Fibroblast of skin of left biceps (primary cell): ENCODE measurements at regions not wholly inside any gene's neighbourhood (a gene's known extent, or its start where the extent isn't known, plus 50 kb on each side); places are given as distances from the start of the nearest gene placed in this dataset.

Experiments
- DNase-seq, 2 experiments: peaks; one replicate each; pipeline ENCODE4 v3.0.0-alpha.2; 2013; ENCODE audit warnings: low read depth in 2 of 2

- DNase-seq, result no peak
Measured at GRCh38 chr11:95515371-95515770, 274.2 kb downstream of the FAM76B start.

GRCh38 chr11:95514416-95515110 is 275.0 kb downstream of the FAM76B start:
- DNase-seq, result no peak

GRCh38 chr11:95512682-95513081 is 276.9 kb downstream of the FAM76B start:
- DNase-seq, result peak; percentile 84

- peak; percentile 82 to 87 for DNase-seq
Measured at GRCh38 chr11:95512177-95512576, 277.4 kb downstream of the FAM76B start.

- no peak for DNase-seq
Measured at GRCh38 chr11:95508219-95508890, 277.4 kb upstream of the SESN3 start.

GRCh38 chr11:95507794-95508193 is 276.8 kb upstream of the SESN3 start:
- no peak for DNase-seq

- DNase-seq, result peak; percentile 73 to 75
Measured at GRCh38 chr11:95506777-95507176, 275.8 kb upstream of the SESN3 start.

GRCh38 chr11:95505927-95506426 is 275.0 kb upstream of the SESN3 start:
- DNase-seq, result peak; percentile 73 to 80

GRCh38 chr11:95503047-95503446 is 272.0 kb upstream of the SESN3 start:
- DNase-seq, result no peak

GRCh38 chr11:95502522-95502921 is 271.5 kb upstream of the SESN3 start:
- no peak for DNase-seq

- DNase-seq, result no peak
Measured at GRCh38 chr11:95501761-95502266, 270.8 kb upstream of the SESN3 start.

GRCh38 chr11:95500466-95500865 is 269.5 kb upstream of the SESN3 start:
- DNase-seq, result no peak

- peak; percentile 85 to 87 for DNase-seq
Measured at GRCh38 chr11:95499516-95500135, 268.6 kb upstream of the SESN3 start.

- no peak for DNase-seq
Measured at GRCh38 chr11:95498722-95499425, 267.9 kb upstream of the SESN3 start.

- no peak for DNase-seq
Measured at GRCh38 chr11:95496901-95497300, 265.9 kb upstream of the SESN3 start.

- DNase-seq, result no peak
Measured at GRCh38 chr11:95495706-95496105, 264.7 kb upstream of the SESN3 start.

- DNase-seq, result no peak
Measured at GRCh38 chr11:95494856-95495255, 263.9 kb upstream of the SESN3 start.

GRCh38 chr11:95494167-95494566 is 263.2 kb upstream of the SESN3 start:
- no peak for DNase-seq

GRCh38 chr11:95490625-95491024 is 259.6 kb upstream of the SESN3 start:
- no peak for DNase-seq

GRCh38 chr11:95487938-95488337 is 256.9 kb upstream of the SESN3 start:
- no peak for DNase-seq

- no peak for DNase-seq
Measured at GRCh38 chr11:95487391-95487790, 256.4 kb upstream of the SESN3 start.

- no peak for DNase-seq
Measured at GRCh38 chr11:95486979-95487378, 256.0 kb upstream of the SESN3 start.
